Left hindlimb (tissue), 1 donor: ENCODE measurements at regions not wholly inside any gene's neighbourhood (a gene's known extent, or its start where the extent isn't known, plus 50 kb on each side); places are given as distances from the start of the nearest gene placed in this dataset.
"Not testable (repeated sequence)": the region's sequence is repeated elsewhere in the genome, so short reads cannot be mapped to it uniquely, and the experiment has no call there.

Experiments used
- DNase-seq: peaks from one replicate; pipeline ENCODE4 v3.0.0-alpha.2; 2018

- DNase-seq = no peak
Observed at GRCh38 chr3:1456781-1457311, 364.0 kb downstream of the CNTN6 start.

GRCh38 chr3:1462371-1462770 lies 369.5 kb downstream of the CNTN6 start:
- DNase-seq = no peak

DNA sequence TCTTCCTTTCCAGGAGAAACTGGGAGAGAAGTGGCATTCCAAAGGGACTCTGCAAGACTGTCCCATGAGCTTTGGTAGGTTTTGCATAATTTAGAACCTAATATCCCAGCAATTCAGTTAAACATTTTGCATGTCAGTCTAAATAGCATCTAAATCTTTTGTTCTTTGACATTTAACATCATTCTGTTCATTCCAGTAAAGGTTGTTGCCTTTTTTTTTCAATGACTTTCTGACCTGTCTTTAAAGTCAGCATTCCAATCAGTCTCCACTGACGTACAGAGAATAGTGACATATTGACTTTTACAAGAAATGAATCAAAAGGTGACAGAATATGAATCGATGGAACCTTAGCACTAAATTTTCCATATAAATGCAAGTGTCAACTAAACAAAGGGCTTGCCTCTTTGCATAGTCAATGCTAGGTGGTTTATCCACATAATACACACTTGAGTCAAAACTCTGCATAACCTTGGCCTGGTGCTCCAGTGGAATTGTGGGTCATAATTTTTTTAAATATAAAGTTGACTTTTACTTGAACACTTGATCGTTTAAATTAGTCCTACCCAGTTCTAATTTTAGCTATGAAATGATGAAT lies 370.1 kb downstream of the CNTN6 start:
- no peak for DNase-seq

DNA sequence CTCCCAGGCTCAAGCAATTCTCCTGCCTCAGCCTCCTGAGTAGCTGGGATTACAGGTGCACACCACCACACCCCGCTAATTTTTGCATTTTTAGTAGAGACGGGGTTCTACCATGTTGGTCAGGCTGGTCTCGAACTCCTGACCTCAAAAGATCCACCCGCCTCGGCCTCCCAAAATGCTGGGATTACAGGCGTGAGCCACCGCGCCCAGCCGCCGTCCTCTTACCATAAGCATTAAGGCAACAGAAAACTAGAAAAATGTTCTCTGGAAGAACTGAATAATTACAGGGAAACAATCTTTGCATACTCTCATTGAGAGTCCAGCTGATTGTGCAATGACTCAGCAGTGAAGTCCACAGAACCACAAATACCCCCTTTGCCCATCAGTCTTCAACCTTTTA lies 372.3 kb downstream of the CNTN6 start:
- DNase-seq = not testable (repeated sequence)

- no peak for DNase-seq
Observed at GRCh38 chr3:1468145-1468544, 375.3 kb downstream of the CNTN6 start.

DNA sequence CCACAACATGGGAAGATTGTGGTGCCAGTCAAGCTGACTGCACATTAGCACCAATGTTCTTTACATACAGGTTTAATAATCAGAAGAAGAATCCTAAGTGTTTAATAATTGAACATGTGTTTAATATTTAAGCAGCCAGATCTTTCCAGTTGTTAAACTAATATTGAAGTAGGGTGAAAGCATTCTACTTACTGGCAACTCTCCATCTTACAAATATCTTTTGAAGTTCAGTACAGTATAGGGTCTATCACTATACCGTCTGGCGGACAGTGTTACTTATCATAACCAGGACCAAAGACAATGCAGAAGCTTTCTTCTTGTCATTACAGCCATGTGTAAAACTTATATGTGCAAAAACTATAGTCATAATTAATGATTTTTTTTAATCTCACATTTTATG lies 376.4 kb downstream of the CNTN6 start:
- no peak for DNase-seq

- no peak for DNase-seq
Observed at GRCh38 chr3:1469687-1470086, 376.9 kb downstream of the CNTN6 start.

DNA sequence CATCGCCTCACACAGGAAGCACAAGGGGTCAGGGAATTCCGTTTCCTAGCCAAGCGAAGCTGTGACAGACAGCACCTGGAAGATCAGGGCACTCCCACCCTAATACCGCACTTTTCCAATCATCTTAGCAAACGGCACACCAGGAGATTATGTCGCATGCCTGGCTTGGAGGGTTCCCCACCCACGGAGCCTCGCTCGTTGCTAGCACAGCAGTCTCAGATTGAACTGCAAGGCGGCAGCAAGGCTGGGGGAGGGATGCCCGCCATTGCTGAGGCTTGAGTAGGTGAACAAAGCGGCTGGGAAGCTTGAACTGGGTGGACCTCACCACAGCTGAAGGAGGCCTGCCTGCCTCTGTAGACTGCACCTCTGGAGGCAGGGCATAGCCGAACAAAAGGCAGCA lies 384.8 kb downstream of the CNTN6 start:
- DNase-seq = no peak

GRCh38 chr3:1495466-1495865 lies 402.6 kb downstream of the CNTN6 start:
- DNase-seq = no peak

DNA sequence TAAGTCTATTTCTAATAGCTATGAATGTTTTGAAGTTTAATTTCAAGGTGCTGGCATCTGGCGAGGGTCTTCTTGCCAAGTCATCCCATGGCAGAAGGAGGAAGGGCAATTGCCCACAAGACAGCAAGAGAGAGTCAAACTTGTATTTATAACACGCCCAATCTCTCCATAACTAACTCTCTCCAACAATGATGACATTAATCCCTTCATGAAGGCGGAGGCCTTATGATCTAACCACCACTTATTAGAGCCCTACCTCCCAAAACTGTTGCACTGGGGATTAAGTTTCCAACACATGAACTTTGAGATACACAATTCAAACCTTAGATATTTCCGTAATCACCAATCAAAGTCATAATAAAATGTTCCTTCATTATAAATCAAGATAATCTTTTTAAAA lies 406.9 kb downstream of the CNTN6 start:
- DNase-seq = no peak

DNA sequence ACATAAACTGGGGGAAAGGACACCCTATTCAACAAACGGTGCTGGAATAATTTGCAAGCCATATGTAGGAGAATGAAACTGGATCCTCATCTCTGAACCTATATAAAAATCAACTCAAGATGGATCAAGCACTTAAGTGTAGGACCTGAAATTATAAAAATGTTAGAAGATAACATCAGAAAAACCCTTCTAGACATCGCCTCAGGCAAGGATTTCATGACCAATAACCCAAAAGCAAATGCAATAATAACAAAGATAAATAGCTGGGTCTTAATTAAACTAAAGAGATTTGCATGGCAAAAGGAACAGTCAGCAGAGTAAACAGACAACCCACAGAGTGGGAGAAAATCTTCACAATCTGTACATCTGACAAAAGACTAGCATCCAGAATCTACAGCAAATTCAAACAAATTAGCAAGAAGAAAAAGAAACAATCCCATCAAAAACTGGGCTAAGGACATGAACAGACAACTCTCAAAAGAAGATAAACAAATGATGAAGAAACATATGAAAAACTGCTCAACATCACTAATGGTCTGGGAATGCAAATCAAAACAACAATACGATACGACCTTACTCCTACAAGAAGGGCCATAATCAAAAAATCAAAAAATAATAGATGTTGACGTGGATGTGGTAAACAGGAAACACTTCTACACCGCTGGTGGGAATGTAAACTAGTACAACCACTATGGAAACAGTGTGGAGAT lies 408.7 kb downstream of the CNTN6 start:
- DNase-seq = no peak

DNA sequence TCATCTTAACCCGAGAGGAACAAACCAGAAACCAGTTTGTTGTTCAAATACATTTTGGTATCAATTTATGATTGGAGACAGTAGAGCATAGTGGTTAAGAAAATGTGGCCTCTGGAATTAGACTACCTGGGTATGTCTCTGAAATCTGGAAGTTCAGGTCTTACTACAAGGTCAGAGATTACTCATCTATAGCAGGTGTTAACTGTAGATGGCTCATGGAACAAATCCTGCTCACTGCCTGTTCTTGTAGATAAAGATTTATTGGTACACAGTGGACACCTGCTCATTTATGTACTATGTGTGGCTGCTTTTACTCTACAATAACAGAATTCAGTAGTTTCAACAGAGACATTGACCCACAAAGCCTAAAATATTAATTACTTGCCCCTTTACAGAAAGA lies 413.3 kb downstream of the CNTN6 start:
- DNase-seq = no peak

- no peak for DNase-seq
Observed at GRCh38 chr3:1513662-1514061, 420.8 kb downstream of the CNTN6 start.

DNA sequence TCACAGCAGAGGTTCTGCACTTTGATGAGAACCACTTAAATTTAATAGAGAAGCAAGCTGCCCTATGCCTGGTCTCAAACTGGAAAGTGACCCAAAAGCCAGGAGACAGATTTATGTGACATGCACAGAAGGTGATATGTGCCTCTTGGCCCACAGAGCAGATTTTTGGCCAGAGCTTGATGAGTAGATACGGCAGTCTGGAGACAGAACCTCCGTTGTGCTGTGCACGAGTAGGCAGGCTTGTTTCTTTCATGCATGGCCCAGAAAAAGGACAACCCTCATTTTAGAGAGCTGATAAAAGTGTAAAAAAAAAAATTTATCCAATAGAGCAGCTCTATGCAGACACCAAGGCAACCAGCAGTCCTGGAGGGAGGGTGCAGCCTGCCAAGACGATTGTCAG lies 423.1 kb downstream of the CNTN6 start:
- DNase-seq = no peak

DNA sequence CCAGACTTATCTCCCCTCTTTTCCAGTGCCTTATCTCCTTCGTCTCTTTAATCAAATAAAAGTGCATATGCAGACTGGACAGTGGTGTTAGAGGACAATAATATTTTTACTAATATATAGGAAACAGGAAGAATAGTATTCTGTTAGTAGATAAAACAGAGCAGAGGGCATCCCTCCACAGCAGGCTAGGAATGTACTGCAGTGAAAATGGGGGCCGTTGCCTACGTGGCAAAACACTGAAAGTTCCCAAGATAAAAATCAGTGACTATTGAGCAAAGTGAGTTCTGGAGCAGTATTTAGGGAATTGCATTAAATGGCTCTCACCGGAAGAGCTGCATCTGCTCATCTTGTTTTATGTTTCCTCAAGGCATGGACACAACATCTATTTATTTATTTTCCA lies 435.0 kb downstream of the CNTN6 start:
- no peak for DNase-seq

DNA sequence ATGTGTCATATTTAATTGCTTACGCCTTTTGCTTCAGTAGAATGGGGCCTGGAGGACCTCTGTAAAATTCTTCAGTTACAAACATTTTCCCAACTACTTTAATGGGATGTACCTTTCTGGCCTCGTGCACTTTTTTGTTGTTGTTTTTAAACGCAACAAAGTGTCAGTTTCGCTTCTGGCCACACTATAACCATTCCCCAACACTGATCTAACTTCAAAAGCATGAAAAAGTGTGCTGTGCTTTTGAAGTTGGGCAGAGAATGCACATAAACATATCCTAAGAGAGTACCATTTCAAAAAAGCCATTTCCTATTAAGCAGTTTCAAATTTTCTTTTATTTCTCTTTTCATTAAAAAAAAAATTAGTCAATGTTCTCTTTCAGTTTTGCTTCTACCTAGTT lies 435.8 kb downstream of the CNTN6 start:
- no peak for DNase-seq

- no peak for DNase-seq
Observed at GRCh38 chr3:1529676-1530075, 436.9 kb downstream of the CNTN6 start.

DNA sequence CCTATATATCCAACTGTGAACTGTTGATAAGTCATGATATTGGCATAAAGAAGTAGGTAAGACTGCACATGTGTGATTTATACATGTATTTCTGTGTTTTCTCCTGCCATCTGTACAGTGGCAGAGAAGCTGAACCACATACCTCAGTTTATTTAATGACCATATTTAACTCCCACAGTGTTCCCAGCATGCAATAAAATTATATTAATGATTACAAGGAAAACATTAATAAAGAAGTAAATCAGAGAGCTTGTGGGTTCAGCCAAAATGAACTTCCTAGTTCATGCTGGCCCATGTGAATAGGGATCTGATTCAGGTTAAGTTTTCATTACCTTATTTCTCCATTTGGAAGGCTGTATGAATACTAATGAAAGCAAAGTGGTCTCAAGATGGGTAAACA lies 439.2 kb downstream of the CNTN6 start:
- no peak for DNase-seq

DNA sequence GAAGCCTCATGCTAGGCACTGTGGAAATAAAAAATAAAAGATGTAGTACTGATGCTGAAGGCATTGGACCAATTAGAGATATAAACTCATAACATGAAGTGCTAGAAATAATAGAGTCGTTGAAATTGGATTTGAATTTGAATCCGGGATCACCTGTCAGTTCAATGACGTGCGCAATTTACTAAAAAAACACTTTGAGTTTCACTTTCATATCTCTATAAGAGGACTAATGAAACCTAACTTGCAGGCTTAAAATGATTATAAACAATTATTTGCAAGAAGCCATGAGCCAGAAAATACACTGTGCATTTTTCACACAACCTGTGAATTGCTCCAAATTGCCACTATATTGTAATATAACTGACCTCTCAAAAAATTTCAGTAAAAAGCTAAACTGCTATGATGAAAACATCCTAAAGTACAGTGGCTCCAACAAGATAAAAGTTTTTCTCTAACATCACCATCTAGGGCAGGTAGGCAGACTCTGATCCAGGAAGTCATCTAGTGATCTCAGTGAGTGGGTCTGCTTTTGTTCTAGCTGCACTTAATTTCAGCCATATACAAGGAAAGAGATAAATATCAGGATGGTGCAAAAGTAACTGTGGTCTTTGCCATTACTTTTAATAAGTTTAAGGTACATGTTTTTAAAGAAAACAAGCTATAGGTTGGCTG lies 440.2 kb downstream of the CNTN6 start:
- DNase-seq = no peak

DNA sequence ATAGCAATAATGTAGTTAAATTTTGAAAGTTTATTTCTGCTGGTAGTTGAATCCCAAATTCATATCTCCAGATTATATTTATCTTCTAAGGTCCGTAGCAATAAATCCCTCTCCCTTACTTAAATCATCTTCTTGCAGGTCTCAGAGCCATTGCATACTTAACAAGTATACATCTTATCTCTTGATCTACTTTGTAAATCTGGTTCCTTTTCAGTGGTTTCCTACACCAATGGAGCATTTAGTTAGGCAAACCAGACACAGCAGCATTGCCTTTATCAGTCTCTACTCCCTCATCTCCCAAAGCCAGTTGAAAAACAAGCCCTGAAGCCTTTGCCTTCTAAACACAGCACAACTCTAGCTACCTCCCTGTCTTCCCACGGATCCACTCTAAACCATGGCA lies 440.9 kb downstream of the CNTN6 start:
- DNase-seq = no peak

DNA sequence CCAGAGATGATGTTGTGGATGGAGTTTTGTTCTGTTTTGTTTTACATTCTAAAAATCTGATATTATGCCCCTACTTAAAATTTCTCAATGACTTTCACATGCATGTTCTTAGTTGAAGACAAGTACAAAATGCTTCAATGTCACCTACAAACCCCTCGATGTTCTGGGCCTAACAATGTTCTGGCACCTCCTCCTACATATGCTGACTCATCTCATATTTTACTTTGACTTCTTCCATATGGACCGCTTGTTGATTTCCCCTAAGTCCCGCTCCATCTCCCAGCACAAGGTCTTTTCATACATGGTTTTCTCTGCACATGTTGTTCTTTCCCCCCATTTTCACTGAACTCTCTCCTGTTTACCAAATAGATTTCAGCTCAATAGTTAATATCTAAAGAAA lies 441.4 kb downstream of the CNTN6 start:
- DNase-seq = no peak

GRCh38 chr3:1535361-1535760 lies 442.5 kb downstream of the CNTN6 start:
- DNase-seq = no peak

DNA sequence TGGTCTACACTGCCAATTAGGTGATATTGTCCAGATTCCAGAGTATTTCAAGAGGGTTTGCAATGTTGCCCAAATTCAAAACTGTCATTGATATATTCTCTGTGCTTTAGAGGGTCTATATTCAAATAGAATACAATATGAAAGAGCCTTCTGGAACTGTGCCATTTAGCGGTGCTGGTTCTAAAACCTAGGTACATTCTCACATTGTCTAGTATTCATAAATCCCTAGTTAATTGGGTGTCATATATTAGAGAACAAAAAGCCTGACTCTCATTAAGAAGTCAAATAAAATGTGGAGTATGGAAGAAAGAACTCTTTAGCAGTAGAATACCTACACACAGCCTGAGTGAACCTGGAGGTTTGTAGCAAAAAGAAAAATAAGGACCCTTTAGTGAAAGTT lies 447.9 kb downstream of the CNTN6 start:
- no peak for DNase-seq

DNA sequence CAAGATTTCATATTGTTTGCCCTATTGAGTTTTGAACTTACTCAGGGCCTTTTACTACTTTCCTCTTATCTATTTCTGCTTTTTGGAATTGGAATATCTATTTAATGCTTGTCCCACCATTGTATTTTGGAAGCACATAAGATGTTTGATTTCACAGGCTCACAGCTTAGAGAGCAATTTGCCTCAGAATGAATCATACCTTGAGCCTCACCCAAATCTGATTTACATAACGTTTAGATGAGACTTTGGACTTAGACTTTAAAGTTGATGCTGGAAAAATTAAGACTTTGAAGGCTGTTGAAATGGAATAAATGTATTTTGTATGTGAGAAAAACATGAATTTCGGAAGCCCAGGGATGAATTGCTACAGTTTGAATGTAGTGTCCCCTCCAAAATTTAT lies 458.9 kb downstream of the CNTN6 start:
- DNase-seq = no peak
